ENCODE measurements at regions not wholly inside any gene's neighbourhood (a gene's known extent, or its start where the extent isn't known, plus 50 kb on each side); places are given as distances from the start of the nearest gene placed in this dataset.
"Not testable (repeated sequence)": the region's sequence is repeated elsewhere in the genome, so short reads cannot be mapped to it uniquely, and the experiment has no call there.

- TF ChIP-seq CTCF (IDR thresholded peaks at IDR 0.05; ENCODE audit: borderline replicate concordance, extremely low read depth, low read length, poor library complexity, severe bottlenecking); EZH2 (IDR thresholded peaks at IDR 0.05; ENCODE audit: borderline replicate concordance, low read depth, low read length, severe bottlenecking): not testable (repeated sequence)
These were observed 163.0 kb upstream of the PDE7B start for GRCh38 chr6:135688476-135688875.
